MM.1S (cell line): ENCODE measurements at regions not wholly inside any gene's neighbourhood (a gene's known extent, or its start where the extent isn't known, plus 50 kb on each side); places are given as distances from the start of the nearest gene placed in this dataset.

ENCODE experiments used
- DNase-seq: peaks from one replicate; pipeline ENCODE4 v3.0.0-alpha.2; 2015
- H2AFZ ChIP-seq: fragments of 300-600 bp; sonication (generic); 2 replicates; pipeline ENCODE4 v1.6.0; 2016; ENCODE audit warnings: antibody characterized with exemption, low read length
- H3F3A ChIP-seq: fragments of 300-600 bp; sonication (generic); 2 replicates; pipeline ENCODE4 v1.6.1; 2016; ENCODE audit warnings: mild to moderate bottlenecking, antibody characterized with exemption, low read length, moderate library complexity, mixed read lengths; ENCODE audit not compliant: insufficient read depth
- H3K27ac ChIP-seq: fragments of 300-600 bp; sonication (generic); 2 replicates; pipeline ENCODE4 v1.5.1; 2016; ENCODE audit warnings: mild to moderate bottlenecking, low read length
- H3K27me3 ChIP-seq: fragments of 300-600 bp; sonication (generic); replicated peaks from 2 replicates; pipeline ENCODE4 v1.6.0; 2016; ENCODE audit warnings: low read length; ENCODE audit not compliant: insufficient read depth
- H3K36me3 ChIP-seq: fragments of 300-600 bp; sonication (generic); replicated peaks from 2 replicates; pipeline ENCODE4 v1.6.1; 2016; ENCODE audit warnings: mild to moderate bottlenecking, low read length, mixed read lengths; ENCODE audit not compliant: insufficient read depth
- H3K4me1 ChIP-seq: fragments of 300-600 bp; sonication (generic); 2 replicates; pipeline ENCODE4 v1.6.1; 2016; ENCODE audit warnings: low read length, mixed read lengths
- H3K4me2 ChIP-seq: fragments of 300-600 bp; sonication (generic); 2 replicates; pipeline ENCODE4 v1.6.0; 2016; ENCODE audit warnings: low read depth, low read length
- H3K4me3 ChIP-seq: fragments of 300-600 bp; sonication (generic); 2 replicates; pipeline ENCODE4 v1.5.1; 2016; ENCODE audit warnings: low read length, mixed read lengths
- H3K79me2 ChIP-seq: fragments of 300-600 bp; sonication (generic); 2 replicates; pipeline ENCODE4 v1.6.1; 2016; ENCODE audit warnings: mixed run types, low read length, mixed read lengths
- H3K9ac ChIP-seq: fragments of 300-600 bp; sonication (generic); 2 replicates; pipeline ENCODE4 v1.6.1; 2016; ENCODE audit warnings: low read length, mixed read lengths
- H3K9me2 ChIP-seq: fragments of 300-600 bp; sonication (generic); replicated peaks from 2 replicates; pipeline ENCODE4 v1.6.1; 2016; ENCODE audit warnings: mild to moderate bottlenecking, low read length, mixed read lengths; ENCODE audit not compliant: insufficient read depth
- H3K9me3 ChIP-seq: fragments of 300-600 bp; sonication (generic); replicated peaks from 2 replicates; pipeline ENCODE4 v1.6.1; 2016; ENCODE audit warnings: mild to moderate bottlenecking, low read length, mixed read lengths; ENCODE audit not compliant: insufficient read depth
- H4K20me1 ChIP-seq: fragments of 300-600 bp; sonication (generic); 2 replicates; pipeline ENCODE4 v1.6.1; 2016; ENCODE audit warnings: mild to moderate bottlenecking, low read length, moderate library complexity, mixed read lengths; ENCODE audit not compliant: insufficient read depth
- EZH2 ChIP-seq: fragments of 300-600 bp; sonication (generic); optimal IDR thresholded peaks from 2 replicates; pipeline ENCODE3; 2017; ENCODE audit warnings: low read depth, mild to moderate bottlenecking, antibody characterized with exemption, low read length, mixed read lengths
- EZH2phosphoT487 ChIP-seq: fragments of 300-600 bp; sonication (generic); IDR thresholded peaks from 2 replicates; pipeline ENCODE4 v1.6.1; 2018; ENCODE audit warnings: antibody characterized with exemption, low read length
- TF ChIP-seq, protein P1 (sequence below): fragments of 300-600 bp; sonication (generic); IDR thresholded peaks from 2 replicates; pipeline ENCODE4 v1.5.1; 2016; ENCODE audit warnings: antibody characterized with exemption, low read length, mixed read lengths

DNA sequence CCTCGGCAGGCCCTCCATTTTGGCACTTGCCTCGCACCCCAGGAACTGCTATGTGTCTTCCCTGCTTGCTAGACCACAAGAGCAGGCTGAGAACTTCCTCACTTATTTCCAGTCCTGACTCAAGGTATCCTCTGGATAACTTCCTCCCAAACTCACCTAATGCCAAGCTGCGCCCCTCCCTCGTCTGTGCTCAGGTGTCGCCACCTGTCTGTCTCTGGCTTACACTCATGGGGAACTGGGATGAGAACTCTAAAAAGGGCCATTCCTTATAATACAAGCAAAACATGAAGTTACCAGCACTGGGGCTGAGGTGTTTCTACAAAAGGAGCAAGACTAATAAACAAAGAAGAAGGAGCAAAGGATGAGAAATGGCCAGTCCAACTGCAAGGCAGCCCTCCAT lies 191.5 kb upstream of the RMP24 start:
- no peak overlapping the region for H3K4me3 ChIP-seq
- H3K27ac ChIP-seq: no peak overlapping the region
- H3K79me2 ChIP-seq: no peaks in the 10 kb centered on the region
- no peaks in the 10 kb centered on the region for H3K9me2 ChIP-seq
- H3K9ac ChIP-seq: no peak overlapping the region
- no peaks in the 10 kb centered on the region for H3K4me1 ChIP-seq
- no peaks in the 10 kb centered on the region for H4K20me1 ChIP-seq
- no peak overlapping the region for H2AFZ ChIP-seq
- H3K4me2 ChIP-seq: no peak overlapping the region
- no peaks in the 10 kb centered on the region for H3K36me3 ChIP-seq
- H3K9me3 ChIP-seq: no peaks in the 10 kb centered on the region
- no peak for TF ChIP-seq EZH2
- TF ChIP-seq, protein P1, sequence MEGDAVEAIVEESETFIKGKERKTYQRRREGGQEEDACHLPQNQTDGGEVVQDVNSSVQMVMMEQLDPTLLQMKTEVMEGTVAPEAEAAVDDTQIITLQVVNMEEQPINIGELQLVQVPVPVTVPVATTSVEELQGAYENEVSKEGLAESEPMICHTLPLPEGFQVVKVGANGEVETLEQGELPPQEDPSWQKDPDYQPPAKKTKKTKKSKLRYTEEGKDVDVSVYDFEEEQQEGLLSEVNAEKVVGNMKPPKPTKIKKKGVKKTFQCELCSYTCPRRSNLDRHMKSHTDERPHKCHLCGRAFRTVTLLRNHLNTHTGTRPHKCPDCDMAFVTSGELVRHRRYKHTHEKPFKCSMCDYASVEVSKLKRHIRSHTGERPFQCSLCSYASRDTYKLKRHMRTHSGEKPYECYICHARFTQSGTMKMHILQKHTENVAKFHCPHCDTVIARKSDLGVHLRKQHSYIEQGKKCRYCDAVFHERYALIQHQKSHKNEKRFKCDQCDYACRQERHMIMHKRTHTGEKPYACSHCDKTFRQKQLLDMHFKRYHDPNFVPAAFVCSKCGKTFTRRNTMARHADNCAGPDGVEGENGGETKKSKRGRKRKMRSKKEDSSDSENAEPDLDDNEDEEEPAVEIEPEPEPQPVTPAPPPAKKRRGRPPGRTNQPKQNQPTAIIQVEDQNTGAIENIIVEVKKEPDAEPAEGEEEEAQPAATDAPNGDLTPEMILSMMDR: no peak
- TF ChIP-seq EZH2phosphoT487: no peak
- no peaks in the 10 kb centered on the region for H3K27me3 ChIP-seq
- no peak for DNase-seq
- no peaks in the 10 kb centered on the region for H3F3A ChIP-seq

DNA sequence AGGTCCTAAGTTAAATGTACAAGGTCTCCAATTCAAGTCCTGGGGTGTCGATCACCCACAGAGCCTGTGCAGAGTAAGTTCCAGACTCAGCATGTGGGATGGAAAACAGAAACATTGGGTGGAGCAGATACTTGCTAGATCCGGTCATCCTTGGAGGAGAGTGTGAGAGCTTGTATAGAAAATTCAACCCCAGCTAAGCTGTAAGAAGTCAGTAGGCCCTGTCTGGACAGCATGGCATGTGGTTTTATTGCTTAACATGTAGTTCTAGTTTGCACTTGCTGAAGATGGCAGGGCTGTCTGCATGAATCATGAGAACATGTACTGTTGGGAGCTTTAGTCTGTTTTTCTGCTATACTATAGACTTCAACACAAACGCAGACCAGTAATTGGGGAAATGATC lies 189.6 kb upstream of the RMP24 start:
- Histone ChIP-seq H3K27ac (no peak overlapping the region), H3K9me3 (no peaks in the 10 kb centered on the region), H3K36me3 (no peaks in the 10 kb centered on the region), H3K9ac (no peak overlapping the region), H2AFZ (no peak overlapping the region), H3K4me1 (no peaks in the 10 kb centered on the region), H3K9me2 (no peaks in the 10 kb centered on the region), H3K4me3 (no peak overlapping the region), H3K27me3 (no peaks in the 10 kb centered on the region), H4K20me1 (no peaks in the 10 kb centered on the region), H3K4me2 (no peak overlapping the region), H3F3A (no peaks in the 10 kb centered on the region), H3K79me2 (no peaks in the 10 kb centered on the region)
- TF ChIP-seq, protein P1: no peak
- no peak for TF ChIP-seq EZH2phosphoT487
- TF ChIP-seq EZH2: no peak
- DNase-seq: no peak

DNA sequence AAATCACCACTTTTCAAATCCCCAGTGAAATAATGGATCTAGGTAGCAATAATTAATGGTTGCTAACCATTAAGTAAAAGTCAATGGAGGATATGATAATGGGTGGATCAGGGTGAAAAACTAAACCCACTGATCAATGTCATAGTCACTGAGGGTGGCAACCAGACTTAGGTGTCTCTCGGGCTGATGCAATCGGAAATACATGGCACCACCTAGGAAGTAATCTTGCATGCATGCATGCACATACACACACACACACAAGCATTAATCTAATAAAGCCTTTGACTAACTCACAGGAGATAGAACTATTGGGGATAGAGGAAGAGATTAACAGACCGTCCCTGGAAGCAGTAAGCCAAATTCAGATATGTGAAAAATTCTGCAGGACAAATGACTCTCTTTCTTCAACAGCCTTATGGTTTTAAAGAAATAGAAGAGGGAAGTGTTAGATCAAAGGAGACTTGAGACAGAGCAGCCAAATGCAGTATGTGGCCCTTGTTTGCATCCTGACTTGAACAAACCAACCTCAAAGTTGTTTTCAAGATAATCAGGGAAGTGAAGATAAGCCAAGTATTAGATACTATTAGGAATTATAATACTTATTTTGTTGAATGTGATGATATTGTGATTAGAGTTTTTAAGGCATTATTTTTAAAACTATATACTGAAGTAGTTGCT lies 186.0 kb upstream of the RMP24 start:
- Histone ChIP-seq H3K36me3 (no peaks in the 10 kb centered on the region), H3K9me2 (no peaks in the 10 kb centered on the region), H3K4me1 (no peaks in the 10 kb centered on the region), H4K20me1 (no peaks in the 10 kb centered on the region), H3K27ac (no peak overlapping the region), H3K27me3 (no peaks in the 10 kb centered on the region), H3K4me3 (no peak overlapping the region), H3K9ac (no peak overlapping the region), H3F3A (no peaks in the 10 kb centered on the region), H3K4me2 (no peak overlapping the region), H2AFZ (no peak overlapping the region), H3K9me3 (no peaks in the 10 kb centered on the region), H3K79me2 (no peaks in the 10 kb centered on the region)
- TF ChIP-seq, protein P1: no peak
- no peak for DNase-seq
